Choroid plexus epithelial cell (primary cell): ENCODE measurements at regions not wholly inside any gene's neighbourhood (a gene's known extent, or its start where the extent isn't known, plus 50 kb on each side); places are given as distances from the start of the nearest gene placed in this dataset.

Experiments
- DNase-seq: peaks from one replicate; pipeline ENCODE4 v3.0.0-alpha.2; 2010; ENCODE audit warnings: low read depth
- H3K4me3 ChIP-seq: 2 replicates; pipeline ENCODE4 v1.5.1; 2011; ENCODE audit warnings: low read depth, mild to moderate bottlenecking, control low read depth, low read length, moderate library complexity
- CTCF ChIP-seq: conservative IDR thresholded peaks from 2 replicates; pipeline ENCODE4 v1.5.1; 2011; ENCODE audit warnings: low read depth, mild to moderate bottlenecking, control low read depth, inconsistent platforms, low read length, moderate library complexity

- no peak for TF ChIP-seq CTCF
- no peak for DNase-seq
- no peak overlapping the region for H3K4me3 ChIP-seq
Observed at GRCh38 chrX:20471483-20471882, 204.8 kb upstream of the RPS6KA3 start.

- no peak overlapping the region for H3K4me3 ChIP-seq
- TF ChIP-seq CTCF = no peak
- no peak for DNase-seq
Observed at GRCh38 chrX:20463296-20464075, 196.8 kb upstream of the RPS6KA3 start.

GRCh38 chrX:20461576-20461975, 194.9 kb upstream of the RPS6KA3 start:
- TF ChIP-seq CTCF = no peak
- no peak for DNase-seq
- H3K4me3 ChIP-seq = no peak overlapping the region

- DNase-seq = no peak
- no peak overlapping the region for H3K4me3 ChIP-seq
- no peak for TF ChIP-seq CTCF
Observed at GRCh38 chrX:20461002-20461401, 194.3 kb upstream of the RPS6KA3 start.

- no peak for TF ChIP-seq CTCF
- no peak overlapping the region for H3K4me3 ChIP-seq
- no peak for DNase-seq
Observed at GRCh38 chrX:20459410-20460350, 193.0 kb upstream of the RPS6KA3 start.

- no peak for DNase-seq
- no peak overlapping the region for H3K4me3 ChIP-seq
- no peak for TF ChIP-seq CTCF
Observed at GRCh38 chrX:20456971-20457370, 190.3 kb upstream of the RPS6KA3 start.
